AG08396 (cell line): ENCODE measurements at regions not wholly inside any gene's neighbourhood (a gene's known extent, or its start where the extent isn't known, plus 50 kb on each side); places are given as distances from the start of the nearest gene placed in this dataset.

Source experiments
- DNase-seq: peaks from one replicate; pipeline ENCODE4 v3.0.0; 2012; ENCODE audit warnings: low spot score, mixed read lengths

DNA sequence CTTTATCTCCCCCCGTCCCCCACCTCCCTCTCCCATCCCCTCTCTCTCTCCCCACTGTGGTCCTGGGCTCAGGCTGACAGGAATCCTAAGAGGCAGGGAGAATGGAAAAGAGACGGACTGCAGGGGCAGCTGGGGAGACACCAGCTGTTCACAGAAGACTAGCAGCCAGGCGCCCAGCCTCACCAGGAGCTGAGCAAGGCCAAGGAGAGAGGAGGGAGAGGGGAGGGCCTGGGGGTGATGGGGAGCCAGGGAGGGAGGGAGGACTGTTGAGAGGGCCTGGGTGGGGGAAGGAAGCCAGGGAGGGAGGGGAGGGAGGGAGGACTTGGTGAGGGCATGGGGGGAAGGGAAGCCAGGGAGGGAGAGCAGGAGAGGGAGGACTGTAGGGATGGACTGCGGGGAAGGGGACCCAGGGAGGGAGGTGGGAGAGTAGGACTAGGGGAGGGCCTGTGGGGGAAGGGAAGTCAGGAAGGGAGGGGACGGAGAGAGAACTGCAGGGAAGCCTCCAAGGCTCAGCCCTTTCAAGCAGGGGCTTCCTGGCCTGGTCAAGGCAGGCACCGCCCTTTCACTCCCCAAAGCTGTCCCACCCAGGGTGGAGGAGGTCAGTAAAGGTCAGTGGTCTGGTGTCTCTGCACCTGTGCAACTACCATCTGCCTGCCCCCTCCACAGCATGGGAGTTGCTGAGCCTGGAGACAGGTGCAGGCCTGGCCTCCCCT is 517.7 kb upstream of the MYT1L start:
- DNase-seq, result no peak

DNA sequence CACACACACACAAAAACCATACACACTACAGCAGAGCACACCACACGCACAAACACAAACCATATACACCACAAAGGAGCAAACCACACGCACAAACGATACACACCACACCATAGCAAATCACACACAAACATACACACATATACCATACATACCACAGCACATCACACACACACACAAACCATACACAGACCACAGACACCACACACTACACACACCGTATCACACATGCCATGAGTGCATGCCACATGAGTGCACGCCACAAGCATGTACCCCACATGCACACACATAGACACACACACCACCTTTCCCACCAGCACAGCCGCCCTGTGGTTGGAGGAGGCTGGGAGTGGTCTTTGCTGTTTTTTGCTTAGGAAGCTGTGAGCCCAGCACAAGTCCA is 517.1 kb upstream of the MYT1L start:
- DNase-seq, result no peak

- no peak for DNase-seq
Measured at GRCh38 chr2:2847209-2847676, 516.2 kb upstream of the MYT1L start.

DNA sequence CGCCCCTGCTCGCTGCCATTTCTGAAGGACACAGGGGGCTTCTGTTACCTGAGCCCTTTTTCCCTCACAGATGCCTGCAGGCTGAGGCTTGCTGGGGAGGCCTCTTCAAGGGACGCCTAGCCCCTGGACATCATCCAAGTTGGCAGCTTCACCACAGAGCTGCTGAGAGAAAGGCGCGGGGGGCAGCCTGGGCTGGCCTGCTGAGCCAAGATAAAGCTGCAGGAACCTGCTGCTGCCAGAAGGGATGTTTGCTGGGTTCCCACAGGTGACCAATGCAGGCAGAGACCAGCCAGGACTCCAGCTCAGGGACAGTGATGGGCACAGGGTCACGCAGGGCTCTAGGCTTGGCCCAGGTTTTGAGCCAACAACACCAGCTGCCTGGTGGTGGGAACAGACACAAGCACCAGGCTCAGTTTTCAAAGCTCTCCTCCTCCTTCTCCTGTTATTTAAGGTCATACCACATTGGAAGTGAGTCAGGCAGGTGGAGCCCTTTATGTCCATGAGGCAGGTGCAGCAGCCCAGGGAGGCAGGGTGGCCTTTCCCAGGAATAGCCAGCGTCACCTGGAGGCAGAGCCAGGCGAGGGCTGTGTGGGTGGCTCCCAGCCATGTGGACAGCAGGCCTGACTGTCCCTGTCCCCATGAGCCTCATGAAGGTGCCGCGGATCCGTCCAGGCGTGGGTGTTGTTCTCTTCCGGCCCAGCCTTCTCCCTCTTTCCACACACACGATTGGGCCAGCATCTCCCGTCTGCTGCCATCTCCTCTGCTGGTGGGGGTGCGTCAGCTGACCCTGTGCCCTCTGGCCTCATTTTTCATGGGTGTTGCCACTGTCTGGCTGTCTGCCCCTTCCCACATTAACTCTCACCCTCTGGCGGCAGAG is 515.5 kb upstream of the MYT1L start:
- no peak for DNase-seq

DNA sequence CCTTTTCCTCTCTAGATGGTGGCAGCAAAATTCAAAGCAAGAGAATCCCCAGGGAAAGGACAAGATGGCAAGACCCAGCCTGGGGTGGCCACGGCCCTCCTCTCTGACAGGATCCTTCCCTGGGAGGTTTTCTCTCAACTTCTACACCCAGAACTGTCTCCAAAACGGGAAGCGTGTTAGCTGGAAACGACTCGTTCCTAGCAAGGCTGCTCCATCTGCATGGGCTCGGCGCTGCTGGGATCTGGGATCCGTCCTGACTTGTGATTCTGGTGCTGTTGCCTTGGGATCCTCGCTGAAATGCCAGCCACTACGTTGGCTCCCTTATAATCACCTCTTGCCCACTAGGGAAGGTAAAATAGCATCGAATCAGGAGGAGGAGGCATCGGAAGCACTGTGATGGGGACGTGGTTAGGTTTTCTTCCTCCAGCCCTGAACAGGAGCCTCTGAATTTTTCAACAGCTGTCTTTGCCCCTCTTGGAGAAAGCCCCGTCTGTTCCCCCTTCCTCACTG is 514.8 kb upstream of the MYT1L start:
- DNase-seq, result no peak

DNA sequence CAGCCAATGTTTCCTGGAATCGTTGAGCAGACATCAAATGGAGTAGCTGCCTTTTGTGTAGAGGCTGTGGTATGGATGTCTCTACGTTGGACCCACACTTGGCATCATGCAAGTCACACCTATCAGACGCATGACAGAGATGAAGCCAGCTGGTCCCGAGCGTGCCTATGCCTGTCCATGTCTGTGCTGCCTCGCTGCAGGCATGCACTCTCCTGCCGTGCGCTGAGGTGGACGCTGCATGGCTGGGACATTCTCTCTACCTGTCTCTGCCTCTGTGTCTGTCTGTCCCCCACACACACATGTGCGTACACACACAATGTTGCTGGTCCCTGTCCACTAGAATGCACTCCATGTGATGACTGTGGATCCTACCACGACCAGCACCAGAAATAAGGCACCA is 514.2 kb upstream of the MYT1L start:
- DNase-seq, result no peak

- no peak for DNase-seq
Measured at GRCh38 chr2:2843969-2844548, 513.0 kb upstream of the MYT1L start.

DNA sequence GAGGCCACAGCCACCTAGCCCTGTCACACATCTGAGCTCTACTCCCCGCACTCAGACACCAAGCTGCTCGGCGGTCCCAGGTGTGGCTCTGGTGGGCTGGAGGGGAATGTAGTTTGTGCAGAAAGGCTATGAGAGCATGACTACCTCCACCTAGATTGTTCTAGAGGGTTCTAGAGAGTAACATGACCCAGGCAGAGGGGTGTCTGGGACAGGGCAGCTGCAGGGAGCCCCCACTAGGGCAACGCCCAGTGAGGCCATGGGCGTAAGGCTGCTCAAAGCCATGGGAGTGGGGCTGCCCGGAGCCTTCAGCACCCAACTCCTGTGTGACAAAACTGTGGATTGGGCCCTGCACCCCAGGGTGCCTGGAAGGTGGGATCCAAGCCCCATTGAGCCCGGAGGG is 511.4 kb upstream of the MYT1L start:
- no peak for DNase-seq

DNA sequence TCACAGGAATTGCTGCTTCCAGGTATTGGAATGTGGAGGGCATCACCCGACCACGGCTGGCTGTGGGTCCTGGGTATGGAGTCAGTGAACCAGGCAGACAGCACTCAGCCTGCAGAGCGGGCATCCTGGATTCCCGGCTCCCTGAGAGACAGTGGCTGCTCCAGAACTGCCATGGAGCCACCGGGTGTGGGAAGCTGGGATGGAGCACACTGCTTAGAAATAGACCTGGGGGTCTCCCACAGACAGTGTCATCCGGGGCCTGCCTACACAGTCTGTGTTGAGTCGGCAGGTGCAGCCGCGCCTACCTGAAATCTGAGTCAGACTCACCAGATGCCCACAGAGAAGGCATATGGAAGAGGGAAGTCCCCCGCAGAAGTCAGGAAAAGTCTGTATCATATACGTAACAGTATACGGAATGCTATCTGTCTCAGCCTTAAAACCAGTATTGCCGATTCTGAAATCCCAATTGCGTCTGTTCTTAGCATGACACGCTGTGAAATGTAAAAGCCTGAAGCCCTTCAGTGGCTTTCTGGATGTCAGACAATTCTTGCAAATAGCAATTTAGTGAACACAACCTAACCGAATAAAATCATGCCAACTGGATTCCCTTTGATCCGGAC is 509.7 kb upstream of the MYT1L start:
- DNase-seq, result no peak

DNA sequence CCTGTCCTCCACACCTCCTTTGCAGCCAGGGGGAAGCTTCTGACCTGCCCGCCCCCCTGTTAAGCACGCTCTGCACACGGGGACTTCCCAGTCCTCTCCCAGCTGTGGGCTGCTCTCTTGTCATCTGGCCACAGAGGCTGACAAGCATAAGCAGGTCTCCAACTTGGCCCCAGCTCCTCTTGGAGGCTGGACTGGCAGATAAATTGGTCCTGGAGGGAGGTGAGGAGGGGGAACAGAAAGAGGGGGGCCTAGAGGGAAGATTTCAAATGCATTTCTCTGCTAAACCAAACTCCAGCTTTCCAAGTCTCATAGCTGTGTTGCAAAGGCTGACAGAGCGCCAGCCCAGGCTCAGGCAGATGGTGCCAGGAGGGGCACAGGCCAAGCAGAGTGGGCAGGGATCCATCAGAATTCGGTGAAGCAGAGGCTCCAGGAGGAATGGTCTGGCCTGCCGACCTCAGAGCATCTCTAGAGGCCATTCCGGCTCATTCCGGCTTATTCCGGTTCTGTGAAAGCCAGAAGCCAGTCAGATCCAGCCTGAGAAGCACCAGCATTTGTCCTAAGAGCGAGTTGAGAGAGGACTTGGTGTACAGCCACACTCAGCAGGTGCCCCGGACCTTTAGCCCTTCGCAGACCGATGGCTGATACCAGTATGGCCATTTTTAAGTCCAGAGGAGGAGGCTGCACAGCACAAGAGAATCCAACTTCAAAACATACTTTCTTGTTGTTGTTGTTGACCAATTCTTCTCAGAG is 508.9 kb upstream of the MYT1L start:
- DNase-seq, result no peak

DNA sequence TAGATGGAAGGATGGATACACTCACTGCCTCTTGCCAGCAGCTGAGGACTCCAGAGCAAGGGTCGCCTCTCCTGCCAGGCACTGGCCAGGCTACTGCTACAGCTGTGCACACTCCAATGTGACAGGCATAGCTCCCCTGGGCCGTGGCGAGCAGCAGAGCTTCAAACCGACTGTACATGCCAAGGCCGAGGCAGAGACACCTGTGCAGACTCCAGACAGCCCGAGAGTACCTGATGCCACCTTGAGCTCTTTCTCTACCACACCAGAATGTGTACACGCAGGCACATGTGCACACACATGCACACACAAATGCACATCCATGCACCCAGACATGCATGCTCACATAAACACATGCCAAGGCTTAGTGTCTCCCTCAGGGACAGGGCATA is 508.3 kb upstream of the MYT1L start:
- no peak for DNase-seq

GRCh38 chr2:2838548-2838845 is 507.4 kb upstream of the MYT1L start:
- no peak for DNase-seq

DNA sequence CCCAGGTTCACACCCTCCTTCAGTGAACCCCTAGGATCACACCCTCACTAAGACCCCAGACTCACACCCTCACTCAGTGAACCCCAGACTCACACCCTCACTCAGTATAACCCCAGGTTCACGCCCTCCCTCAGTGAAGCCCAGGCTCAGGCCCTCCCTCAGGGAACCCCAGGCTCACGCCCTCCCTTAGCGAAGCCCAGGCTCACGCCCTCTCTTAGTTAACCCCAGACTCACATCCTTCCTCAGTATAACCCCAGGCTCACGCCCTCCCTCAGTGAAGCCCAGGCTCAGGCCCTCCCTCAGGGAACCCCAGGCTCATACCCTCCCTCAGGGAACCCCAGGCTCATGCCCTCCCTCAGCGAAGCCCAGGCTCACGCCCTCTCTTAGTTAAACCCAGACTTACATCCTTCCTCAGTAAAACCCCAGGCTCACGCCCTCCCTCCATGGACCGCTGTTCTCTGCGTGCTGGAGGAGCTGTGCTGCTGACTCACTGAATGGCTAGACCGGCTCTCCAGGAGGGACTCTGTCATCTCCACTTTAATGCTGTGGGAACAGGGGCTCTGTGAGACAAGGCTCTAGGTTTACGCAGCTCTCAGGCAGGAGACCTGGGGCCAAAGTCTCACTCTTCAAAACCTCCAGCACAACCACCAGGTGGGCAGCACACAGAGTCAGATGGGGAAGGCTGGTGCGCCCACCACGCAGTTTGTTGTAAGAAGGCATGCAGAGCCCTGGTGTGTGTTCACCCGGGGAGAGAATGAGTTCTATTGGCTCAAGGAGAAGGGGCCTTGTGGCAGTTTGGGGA is 506.9 kb upstream of the MYT1L start:
- DNase-seq, result no peak

GRCh38 chr2:2836343-2837070 is 505.4 kb upstream of the MYT1L start:
- DNase-seq, result no peak

DNA sequence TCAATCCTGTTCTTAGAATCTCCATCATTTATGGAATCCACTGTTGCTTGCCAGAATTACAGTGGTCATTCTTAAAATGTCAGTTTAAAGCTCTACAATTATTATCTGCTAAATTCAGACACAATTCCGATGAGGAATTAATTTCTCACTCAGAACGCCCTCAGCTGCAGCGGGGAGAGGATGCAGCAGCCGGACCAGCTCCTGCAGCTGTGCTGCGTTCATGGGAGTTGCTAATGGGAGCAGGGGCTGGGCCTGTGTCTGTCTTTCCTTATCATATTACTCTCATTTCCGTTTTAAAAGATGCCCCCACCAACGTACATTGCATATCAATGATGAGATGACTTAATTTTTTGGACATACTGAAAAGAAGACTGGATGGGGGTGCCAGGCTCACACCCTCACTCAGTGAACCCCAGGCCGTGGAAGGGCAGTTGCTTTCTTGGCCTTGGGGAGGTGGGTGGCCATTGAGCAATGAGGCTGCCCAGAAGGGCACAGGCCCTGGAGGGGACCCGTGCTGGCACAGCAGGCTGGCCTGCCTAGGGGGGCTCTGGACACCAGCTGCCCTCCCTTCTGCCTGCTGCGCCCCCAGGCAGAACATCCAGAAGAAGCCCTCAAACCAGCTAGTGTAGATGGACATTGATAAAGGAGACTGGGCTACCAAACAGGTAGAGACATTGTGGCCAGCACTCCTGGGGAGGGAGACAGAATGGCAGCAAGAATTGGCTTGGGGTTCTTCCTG is 503.6 kb upstream of the MYT1L start:
- no peak for DNase-seq

- no peak for DNase-seq
Measured at GRCh38 chr2:2834105-2834504, 503.0 kb upstream of the MYT1L start.

DNA sequence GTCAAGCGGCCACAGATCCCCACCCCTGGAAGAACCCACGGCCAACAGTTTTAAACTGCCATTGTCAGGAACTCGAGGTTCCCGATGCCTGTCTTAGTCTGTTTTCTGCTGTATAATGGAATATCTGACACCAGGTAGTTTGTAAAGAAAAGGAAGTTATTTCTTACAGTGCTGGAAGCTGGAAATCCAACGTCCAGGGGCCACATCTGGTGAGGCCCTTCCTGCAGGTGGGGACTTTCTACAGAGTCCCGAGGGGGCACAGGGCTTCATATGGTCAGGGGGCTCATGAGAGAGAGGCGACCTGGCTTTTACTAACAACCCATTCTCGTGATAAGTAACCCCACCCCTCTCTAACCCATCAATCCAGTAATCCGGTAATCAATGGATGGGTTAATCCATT is 501.6 kb upstream of the MYT1L start:
- no peak for DNase-seq

DNA sequence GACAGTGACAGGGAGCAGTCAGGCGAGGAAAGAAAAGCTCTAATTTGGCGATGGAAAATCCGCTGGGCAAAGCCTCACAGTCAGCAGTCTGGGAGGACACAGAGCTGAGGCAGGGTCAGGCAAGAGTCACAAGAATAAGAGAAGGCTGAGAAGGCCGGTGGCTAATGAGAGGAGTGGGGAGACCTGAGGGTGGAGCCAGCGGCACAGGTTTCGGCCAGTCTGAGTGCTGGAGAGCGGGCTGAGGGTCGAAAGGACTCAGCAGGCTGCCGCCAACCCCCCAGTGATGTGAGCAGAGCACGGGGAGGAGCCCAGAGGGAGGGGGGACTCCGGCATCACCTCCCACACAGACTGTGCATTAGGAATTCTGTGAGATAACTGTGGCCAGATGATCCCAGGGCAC is 500.6 kb upstream of the MYT1L start:
- DNase-seq, result no peak

- DNase-seq, result no peak
Measured at GRCh38 chr2:2830576-2830975, 499.5 kb upstream of the MYT1L start.
